IPS-NIHi11 (cell line): ENCODE measurements at regions not wholly inside any gene's neighbourhood (a gene's known extent, or its start where the extent isn't known, plus 50 kb on each side); places are given as distances from the start of the nearest gene placed in this dataset.
"Not testable (repeated sequence)": the region's sequence is repeated elsewhere in the genome, so short reads cannot be mapped to it uniquely, and the experiment has no call there.

ENCODE experiments used
- DNase-seq: peaks from one replicate; pipeline ENCODE4 v3.0.0; 2012; ENCODE audit warnings: mixed read lengths, low spot score

DNA sequence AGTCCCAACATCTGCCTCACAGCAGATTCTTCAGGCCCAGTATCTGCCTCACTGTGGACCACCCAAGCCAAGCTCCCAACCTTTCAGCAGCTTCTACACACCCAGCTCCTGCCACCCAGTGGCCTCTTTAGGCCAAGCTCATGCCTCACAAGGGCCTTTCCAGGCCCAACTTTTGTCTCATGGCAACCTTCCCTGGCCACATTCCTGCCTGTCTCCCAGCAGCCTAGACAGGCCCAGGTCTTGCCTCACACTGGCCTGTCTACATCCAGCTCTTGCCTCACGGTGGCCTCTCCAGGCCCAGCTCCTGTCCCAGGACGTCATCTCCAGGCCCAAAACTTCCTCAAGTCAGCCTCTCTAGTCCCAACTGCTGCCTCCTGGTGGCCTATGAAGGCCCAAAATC lies 65.0 kb downstream of the CCDC201 start:
- DNase-seq = not testable (repeated sequence)

DNA sequence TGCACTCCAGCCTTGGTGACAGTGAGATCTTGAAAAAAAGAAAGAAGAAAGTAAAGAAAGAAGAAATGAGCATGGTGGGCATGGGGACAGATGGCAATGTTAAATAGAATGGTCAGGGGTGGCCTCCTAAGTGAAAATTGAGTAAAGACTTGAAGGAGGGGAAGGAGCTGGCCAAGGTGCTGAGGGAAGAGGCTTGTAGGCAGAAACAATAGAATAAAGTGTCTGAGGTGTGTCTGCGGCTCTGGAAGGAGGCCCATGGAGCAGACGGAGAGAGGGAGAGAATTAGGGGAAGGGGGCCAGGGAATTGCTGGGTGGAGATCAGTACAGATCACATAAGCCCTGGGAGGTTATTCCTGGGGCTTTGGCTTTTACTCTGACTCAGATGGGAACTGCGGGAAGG lies 70.7 kb downstream of the CCDC201 start:
- DNase-seq = peak; percentile 6

DNA sequence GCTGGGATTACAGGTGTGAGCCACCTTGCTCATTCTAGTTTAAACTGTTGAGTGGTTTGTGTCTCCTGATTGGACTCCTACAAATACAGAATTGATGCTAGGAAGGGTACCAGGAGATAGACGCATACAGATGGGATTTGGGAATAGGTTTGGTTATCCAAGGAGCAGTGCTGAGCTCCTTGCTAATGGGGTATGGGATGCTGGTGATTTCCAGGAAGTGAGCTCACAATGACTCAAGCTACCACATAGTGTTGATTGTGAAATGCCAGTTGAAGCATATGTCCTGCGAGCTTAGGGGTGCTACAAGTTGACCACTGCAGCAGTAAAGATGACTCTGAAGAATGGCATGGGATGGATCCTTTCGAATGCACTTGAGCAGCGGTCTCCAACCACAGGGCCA lies 75.6 kb downstream of the CCDC201 start:
- DNase-seq = not testable (repeated sequence)

DNA sequence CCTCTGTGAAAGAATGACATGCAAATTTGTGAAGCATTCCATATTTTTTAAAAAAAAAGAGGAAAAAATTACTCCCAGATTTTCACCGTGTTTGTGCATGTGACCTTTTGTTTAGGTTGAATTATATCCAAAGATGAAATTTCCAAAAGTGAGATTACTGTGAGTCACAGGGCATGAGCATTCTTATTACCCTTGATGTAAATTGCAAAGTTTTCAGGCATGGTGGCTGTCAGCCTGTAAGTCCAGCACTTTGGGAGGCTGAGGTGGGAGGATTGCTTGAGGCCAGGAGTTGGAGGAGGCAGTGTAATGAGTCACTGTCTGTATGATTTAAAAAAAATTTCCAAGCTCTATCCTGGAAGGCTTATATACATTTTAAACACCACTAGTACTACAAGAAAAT lies 83.2 kb downstream of the CCDC201 start:
- not testable (repeated sequence) for DNase-seq

DNA sequence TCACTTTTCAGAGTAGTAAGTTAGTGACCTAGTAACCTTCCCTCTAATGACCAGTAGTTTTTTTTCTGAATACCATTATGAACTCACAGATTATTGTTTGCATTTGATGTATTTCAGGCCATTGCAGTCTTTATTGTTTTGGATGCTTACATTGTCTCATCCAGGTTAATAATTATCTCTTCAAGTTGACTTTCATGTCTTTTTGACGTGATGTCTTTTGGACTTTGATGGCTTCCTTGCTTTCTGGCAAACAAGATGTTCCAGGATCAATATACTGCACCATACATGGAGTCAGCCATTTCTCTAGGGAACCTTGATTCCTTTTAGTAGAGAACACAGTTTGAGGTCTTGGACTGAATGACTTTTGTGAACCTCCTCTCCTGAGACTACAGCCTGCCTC lies 87.2 kb downstream of the CCDC201 start:
- DNase-seq = not testable (repeated sequence)

DNA sequence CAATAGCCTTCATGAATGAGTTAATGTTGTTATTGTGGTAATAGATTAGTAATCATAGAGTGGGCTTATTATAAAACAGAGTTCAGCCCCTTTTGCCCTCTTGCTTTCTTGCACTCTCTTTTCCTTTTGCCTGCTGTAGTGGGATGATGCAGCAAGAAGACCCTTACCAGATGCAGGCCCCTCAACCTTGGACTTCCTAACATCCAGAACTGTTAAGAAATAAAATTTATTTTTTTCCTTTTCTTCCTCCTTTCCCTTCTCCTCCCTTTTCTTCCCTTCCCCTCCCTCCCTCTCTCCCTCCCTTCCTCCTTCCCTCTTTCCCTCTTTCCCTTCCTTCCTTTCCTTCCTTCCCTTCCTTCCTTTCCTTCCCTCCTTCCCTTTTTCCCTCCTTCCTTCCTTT lies 88.1 kb downstream of the CCDC201 start:
- DNase-seq = not testable (repeated sequence)
